HG03196 (cell line): ENCODE measurements at regions not wholly inside any gene's neighbourhood (a gene's known extent, or its start where the extent isn't known, plus 50 kb on each side); places are given as distances from the start of the nearest gene placed in this dataset.

Experiments
- ATAC-seq: cut with Tn5 transposase; IDR thresholded peaks from one replicate; pipeline ENCODE4 v1.9.1; 2021; ENCODE audit not compliant: unreplicated experiment

GRCh38 chrX:109926743-109927662 lies 75.9 kb upstream of the TMEM164 start:
- ATAC-seq = no peak

DNA sequence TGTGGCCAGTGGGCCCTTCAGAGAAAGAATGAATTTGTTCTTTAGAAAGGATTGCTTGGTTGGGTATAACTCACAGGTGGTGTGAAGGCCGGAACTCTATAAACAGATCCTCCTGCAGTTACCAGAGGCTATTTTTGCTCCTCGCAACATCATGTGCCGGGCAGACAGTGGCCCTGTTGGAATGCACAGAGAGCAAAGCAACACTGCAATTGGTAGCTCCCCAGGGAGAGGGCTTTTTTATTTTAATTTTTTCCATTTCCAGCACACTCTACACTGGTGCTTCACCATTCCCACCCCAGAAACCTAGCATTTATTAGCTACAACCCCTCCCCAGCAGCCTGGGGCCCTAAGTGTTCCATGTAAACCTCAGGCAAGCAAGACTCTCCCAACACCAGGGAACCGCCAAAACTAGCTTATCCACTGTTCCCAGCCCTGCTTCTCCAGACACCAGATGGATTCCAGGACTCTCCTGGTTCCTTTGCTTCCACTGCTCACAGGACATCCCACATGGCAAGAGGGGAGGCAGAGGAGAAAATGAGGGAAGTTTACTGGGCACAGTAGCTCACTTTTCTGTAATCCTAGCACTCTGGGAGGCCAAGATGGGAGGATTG lies 75.1 kb upstream of the TMEM164 start:
- no peak for ATAC-seq

GRCh38 chrX:109928596-109929335 lies 74.1 kb upstream of the TMEM164 start:
- ATAC-seq = no peak

DNA sequence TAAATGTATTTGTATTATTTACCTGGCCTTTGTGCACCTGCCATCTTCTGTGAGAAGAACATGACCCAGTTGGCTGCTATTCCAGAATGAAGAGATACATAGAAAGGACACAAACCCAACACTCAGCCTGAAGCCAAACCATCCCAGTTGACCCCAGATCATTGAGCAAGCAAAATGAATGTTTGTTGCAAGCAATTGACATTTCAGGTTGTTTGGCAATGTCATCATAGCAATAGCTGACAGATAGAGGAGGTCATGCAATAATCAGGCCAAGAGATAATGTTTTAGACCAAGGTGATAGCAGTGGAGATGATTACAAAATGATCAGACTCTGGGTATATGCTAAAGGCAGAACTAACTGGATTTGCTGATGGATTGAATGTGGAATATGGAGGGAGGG lies 71.2 kb upstream of the TMEM164 start:
- no peak for ATAC-seq

DNA sequence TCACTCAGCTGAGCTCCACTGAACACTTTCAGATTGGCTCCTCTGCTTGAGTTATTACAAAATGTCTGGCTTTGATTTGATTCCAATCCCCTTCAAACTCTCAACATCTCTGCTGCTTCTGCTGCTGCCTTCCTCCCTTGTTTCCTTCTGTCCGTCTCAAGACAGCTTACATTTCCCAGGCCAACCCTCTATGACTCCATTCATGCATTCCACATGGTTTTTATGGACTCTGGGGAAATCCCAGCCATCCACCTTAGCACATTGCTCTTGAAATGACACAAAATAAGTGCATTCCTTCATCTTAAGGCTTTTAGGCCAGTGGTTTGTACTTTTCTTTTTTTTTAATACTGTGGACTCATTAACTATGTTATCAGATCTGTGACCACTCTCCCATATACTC lies 68.5 kb upstream of the TMEM164 start:
- no peak for ATAC-seq

GRCh38 chrX:109934935-109935334 lies 68.0 kb upstream of the TMEM164 start:
- no peak for ATAC-seq

DNA sequence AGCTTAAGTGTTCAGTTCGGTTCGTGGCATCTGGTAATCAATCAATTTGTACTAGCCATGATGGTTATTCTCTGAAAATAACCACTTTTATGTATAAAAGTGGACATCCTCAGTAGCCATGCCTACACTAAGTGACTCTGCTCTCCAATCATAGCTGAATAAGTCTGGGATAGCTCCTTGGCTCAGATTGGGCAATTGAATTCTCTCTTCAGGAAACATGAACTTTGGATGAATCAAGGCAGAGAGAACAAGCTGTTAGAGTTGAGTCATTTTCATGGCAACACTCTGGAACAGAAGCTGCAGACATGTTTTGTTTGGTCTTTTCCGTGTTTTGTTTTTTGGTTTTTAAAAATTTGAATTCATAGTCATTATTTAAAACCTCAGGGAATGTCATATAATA lies 66.8 kb upstream of the TMEM164 start:
- no peak for ATAC-seq

DNA sequence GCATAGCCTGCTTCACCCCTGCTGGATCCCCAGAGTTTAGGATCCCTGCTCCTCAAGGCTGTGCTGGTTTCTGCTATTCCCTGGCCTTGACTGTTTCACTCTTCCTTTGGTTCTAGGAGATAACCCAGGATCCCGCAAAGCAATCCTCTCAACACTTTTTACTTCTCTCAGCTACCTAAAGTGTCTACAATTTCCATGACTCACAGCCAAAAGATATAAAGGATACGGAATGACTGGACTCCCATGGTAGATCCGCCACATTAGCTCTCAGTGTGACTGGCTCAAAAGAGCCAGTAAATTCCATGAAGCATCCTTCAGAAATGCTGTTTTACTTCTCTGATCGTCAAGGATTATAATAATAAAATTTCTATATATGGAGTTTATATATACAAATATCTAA lies 66.3 kb upstream of the TMEM164 start:
- ATAC-seq = no peak

- ATAC-seq = no peak
Observed at GRCh38 chrX:109939498-109939897, 63.4 kb upstream of the TMEM164 start.

- ATAC-seq = no peak
Observed at GRCh38 chrX:109940411-109940810, 62.5 kb upstream of the TMEM164 start.

- no peak for ATAC-seq
Observed at GRCh38 chrX:109943092-109943739, 59.7 kb upstream of the TMEM164 start.

GRCh38 chrX:109943740-109944092 lies 59.2 kb upstream of the TMEM164 start:
- no peak for ATAC-seq

DNA sequence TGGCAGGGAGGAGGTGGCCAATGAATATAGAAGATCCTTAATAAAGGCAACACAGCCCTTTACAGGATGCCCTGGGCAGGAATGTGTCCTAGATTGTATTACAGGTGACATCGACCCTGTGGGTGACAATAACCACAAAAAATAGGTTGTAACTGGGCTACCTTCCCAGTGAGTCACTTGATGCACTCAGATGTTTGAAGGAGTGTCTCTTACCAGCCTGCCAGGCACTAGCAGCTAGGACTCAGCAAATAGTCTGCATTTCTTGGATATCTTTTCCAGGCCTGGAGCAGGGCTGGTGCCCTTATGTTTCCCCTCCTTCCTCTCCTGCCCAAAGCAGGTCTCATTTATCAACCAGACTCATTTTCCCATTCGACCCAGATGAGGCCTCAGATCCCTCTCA lies 50.9 kb upstream of the TMEM164 start:
- no peak for ATAC-seq

DNA sequence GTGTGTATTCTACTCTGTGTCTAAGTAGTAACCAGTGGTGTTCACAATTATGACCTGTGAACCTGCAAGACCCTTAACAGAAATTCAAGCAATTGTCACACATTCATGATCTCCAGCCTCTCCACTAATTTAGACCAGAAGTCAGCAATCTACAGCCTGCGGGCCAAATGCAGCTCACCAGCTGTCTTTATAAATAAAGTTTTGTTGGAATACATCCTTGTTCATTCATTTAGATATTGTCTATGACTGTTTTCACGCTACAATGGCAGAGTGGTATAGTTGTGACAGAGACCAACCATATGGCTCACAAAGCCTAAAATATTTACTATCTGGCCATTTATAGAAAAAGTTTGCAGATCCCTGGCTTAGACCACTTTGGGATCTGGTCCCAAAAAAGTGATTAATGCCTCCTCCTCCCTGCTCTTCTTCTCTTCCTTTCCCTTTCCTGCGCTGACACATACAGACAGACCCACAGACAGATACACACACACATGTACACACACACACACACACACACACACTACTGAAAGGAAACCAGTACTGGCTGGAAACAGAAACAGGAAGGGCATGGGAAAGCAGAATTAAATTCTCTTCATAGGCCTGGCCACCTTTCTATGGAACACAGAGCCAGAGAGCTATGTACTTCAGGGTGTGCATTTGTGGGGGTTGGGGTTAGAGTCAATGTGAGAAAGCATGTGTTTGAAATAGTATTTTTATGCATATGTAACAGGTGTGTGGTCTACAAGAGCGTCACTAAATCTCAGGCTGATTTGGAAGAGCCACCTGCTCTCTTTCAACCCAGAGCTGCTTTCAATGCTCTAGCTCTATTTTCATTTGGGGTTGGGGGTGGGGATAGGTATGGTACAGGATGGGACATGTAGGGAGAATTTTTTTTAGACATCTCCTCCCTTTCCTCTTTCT lies 49.7 kb upstream of the TMEM164 start:
- peak; percentile 69 for ATAC-seq
